ENCODE measurements at regions not wholly inside any gene's neighbourhood (a gene's known extent, or its start where the extent isn't known, plus 50 kb on each side); places are given as distances from the start of the nearest gene placed in this dataset.

- Histone ChIP-seq H2AFZ (ENCODE audit: low read depth) (no peak overlapping the region), H3K9ac (no peak overlapping the region), H3K4me1 (ENCODE audit: low read depth, poor library complexity, severe bottlenecking) (no peaks in the 10 kb centered on the region), H3K79me2 (ENCODE audit: insufficient read depth, low read depth) (no peaks in the 10 kb centered on the region), H3K4me3 (IDR thresholded peaks at IDR 0.05; ENCODE audit: insufficient read depth, low read depth, low read length) (no peak overlapping the region), H3K36me3 (ENCODE audit: insufficient read depth) (no peaks in the 10 kb centered on the region), H3K27ac (no peak overlapping the region), H4K20me1 (ENCODE audit: insufficient read depth) (no peaks in the 10 kb centered on the region), H3K27me3 (ENCODE audit: insufficient read depth, low read depth) (no peaks in the 10 kb centered on the region), H3K4me2 (no peak overlapping the region)
- TF ChIP-seq CTCF (conservative IDR thresholded peaks at IDR 0.05; ENCODE audit: low read depth, low read length): no peak
Measured at GRCh38 chr13:73961181-73961580, 173.0 kb downstream of the KLF12 start.

GRCh38 chr13:73960474-73960873 lies 173.7 kb downstream of the KLF12 start:
- Histone ChIP-seq H3K4me2 (no peak overlapping the region), H3K27ac (no peak overlapping the region), H3K9ac (no peak overlapping the region), H3K4me3 (IDR thresholded peaks at IDR 0.05; ENCODE audit: insufficient read depth, low read depth, low read length) (no peak overlapping the region), H3K4me1 (ENCODE audit: low read depth, poor library complexity, severe bottlenecking) (no peaks in the 10 kb centered on the region), H3K36me3 (ENCODE audit: insufficient read depth) (no peaks in the 10 kb centered on the region), H3K79me2 (ENCODE audit: insufficient read depth, low read depth) (no peaks in the 10 kb centered on the region), H2AFZ (ENCODE audit: low read depth) (no peak overlapping the region), H4K20me1 (ENCODE audit: insufficient read depth) (no peaks in the 10 kb centered on the region), H3K27me3 (ENCODE audit: insufficient read depth, low read depth) (no peaks in the 10 kb centered on the region)
- no peak for TF ChIP-seq CTCF (conservative IDR thresholded peaks at IDR 0.05; ENCODE audit: low read depth, low read length)

- no peak overlapping the region for H3K4me2 ChIP-seq
- no peaks in the 10 kb centered on the region for H3K79me2 ChIP-seq (ENCODE audit: insufficient read depth, low read depth)
- no peaks in the 10 kb centered on the region for H3K27me3 ChIP-seq (ENCODE audit: insufficient read depth, low read depth)
- no peak for TF ChIP-seq CTCF (conservative IDR thresholded peaks at IDR 0.05; ENCODE audit: low read depth, low read length)
- H4K20me1 ChIP-seq (ENCODE audit: insufficient read depth): no peaks in the 10 kb centered on the region
- no peak overlapping the region for H3K4me3 ChIP-seq (IDR thresholded peaks at IDR 0.05; ENCODE audit: insufficient read depth, low read depth, low read length)
- no peak overlapping the region for H2AFZ ChIP-seq (ENCODE audit: low read depth)
- H3K36me3 ChIP-seq (ENCODE audit: insufficient read depth): no peaks in the 10 kb centered on the region
- H3K27ac ChIP-seq: no peak overlapping the region
- H3K9ac ChIP-seq: no peak overlapping the region
- no peaks in the 10 kb centered on the region for H3K4me1 ChIP-seq (ENCODE audit: low read depth, poor library complexity, severe bottlenecking)
Measured at GRCh38 chr13:73958657-73959397, 175.4 kb downstream of the KLF12 start.

- H3K9ac ChIP-seq: no peak overlapping the region
- H3K36me3 ChIP-seq (ENCODE audit: insufficient read depth): no peaks in the 10 kb centered on the region
- no peak for TF ChIP-seq CTCF (conservative IDR thresholded peaks at IDR 0.05; ENCODE audit: low read depth, low read length)
- no peak overlapping the region for H3K4me3 ChIP-seq (IDR thresholded peaks at IDR 0.05; ENCODE audit: insufficient read depth, low read depth, low read length)
- H3K4me1 ChIP-seq (ENCODE audit: low read depth, poor library complexity, severe bottlenecking): no peaks in the 10 kb centered on the region
- H3K79me2 ChIP-seq (ENCODE audit: insufficient read depth, low read depth): no peaks in the 10 kb centered on the region
- H2AFZ ChIP-seq (ENCODE audit: low read depth): no peak overlapping the region
- no peak overlapping the region for H3K27ac ChIP-seq
- no peaks in the 10 kb centered on the region for H3K27me3 ChIP-seq (ENCODE audit: insufficient read depth, low read depth)
- no peak overlapping the region for H3K4me2 ChIP-seq
- H4K20me1 ChIP-seq (ENCODE audit: insufficient read depth): no peaks in the 10 kb centered on the region
Measured at GRCh38 chr13:73957889-73958288, 176.3 kb downstream of the KLF12 start.
